ENCODE measurements at regions not wholly inside any gene's neighbourhood (a gene's known extent, or its start where the extent isn't known, plus 50 kb on each side); places are given as distances from the start of the nearest gene placed in this dataset.

- Histone ChIP-seq H3K36me3 (replicated peaks in 1 of 2; ENCODE audit: control insufficient read depth in 1 of 2, insufficient read depth in 2 of 2, low read length in 2 of 2) (no peaks in the 10 kb centered on the region), H3K9ac (ENCODE audit: insufficient read depth, low read length, poor library complexity, severe bottlenecking) (no peak overlapping the region), H3K27me3 (ENCODE audit: control insufficient read depth in 2 of 2, insufficient read depth in 2 of 2, low read length in 2 of 2) (no peaks in the 10 kb centered on the region), H2AFZ (ENCODE audit: insufficient read depth, low read depth, low read length, poor library complexity, severe bottlenecking) (no peak overlapping the region), H3K27ac (ENCODE audit: low read depth in 1 of 2, low read length in 2 of 2) (no peak overlapping the region), H3K79me2 (ENCODE audit: insufficient read depth, low read length) (no peaks in the 10 kb centered on the region), H3K9me3 (replicated peaks in 1 of 2; ENCODE audit: control insufficient read depth in 1 of 2, insufficient read depth in 1 of 2, low read length in 2 of 2) (peaks cover 6 to 17% of the 10 kb centered on the region in 2 donors), H3K4me3 (replicated peaks in 1 of 3; ENCODE audit: low read depth in 2 of 3, low read length in 3 of 3) (no peak overlapping the region), H3K4me1 (ENCODE audit: control insufficient read depth in 1 of 2, insufficient read depth in 2 of 2, low read length in 2 of 2) (no peaks in the 10 kb centered on the region), H3K4me2 (replicated peaks; ENCODE audit: extremely low read depth, low read length, poor library complexity, severe bottlenecking) (no peak overlapping the region), H4K20me1 (ENCODE audit: insufficient read depth, low read length) (no peaks in the 10 kb centered on the region)
- no peak for DNase-seq
- intact Hi-C loops (cut with micrococcal nuclease), result no loop called here
- WGBS (ENCODE audit: insufficient coverage), result 100% methylated on average over 1 of the region's 1 CpG
- Mint-ChIP-seq H3K4me1 (no peaks in the 10 kb centered on the region), H3K27ac (no peak overlapping the region), H3K27me3 (ENCODE audit: low read depth in 3 of 3) (peaks cover 0 to 6% (median 0%) of the 10 kb centered on the region in 3 donors), H3K36me3 (no peaks in the 10 kb centered on the region), H3K4me3 (no peak overlapping the region), H3K9me3 (peaks cover 7 to 22% (median 16%) of the 10 kb centered on the region in 7 donors)
- no peak for TF ChIP-seq CTCF (IDR thresholded peaks at IDR 0.05)
Measured at GRCh38 chr2:126542247-126542646, 113.7 kb upstream of the GYPC start.

- H3K9me3 ChIP-seq (replicated peaks in 1 of 2; ENCODE audit: control insufficient read depth in 1 of 2, insufficient read depth in 1 of 2, low read length in 2 of 2), result peaks cover 6 to 17% of the 10 kb centered on the region in 2 donors
- no peaks in the 10 kb centered on the region for H3K4me1 ChIP-seq (ENCODE audit: control insufficient read depth in 1 of 2, insufficient read depth in 2 of 2, low read length in 2 of 2)
- H3K27me3 Mint-ChIP-seq (ENCODE audit: low read depth in 3 of 3), result peaks cover 0 to 4% (median 0%) of the 10 kb centered on the region in 3 donors
- peaks cover 7 to 22% (median 16%) of the 10 kb centered on the region in 7 donors for H3K9me3 Mint-ChIP-seq
- H3K4me1 Mint-ChIP-seq, result no peaks in the 10 kb centered on the region
- DNase-seq, result no peak
- H3K4me3 ChIP-seq (replicated peaks in 1 of 3; ENCODE audit: low read depth in 2 of 3, low read length in 3 of 3), result no peak overlapping the region
- no peaks in the 10 kb centered on the region for H4K20me1 ChIP-seq (ENCODE audit: insufficient read depth, low read length)
- no peaks in the 10 kb centered on the region for H3K36me3 Mint-ChIP-seq
- H3K36me3 ChIP-seq (replicated peaks in 1 of 2; ENCODE audit: control insufficient read depth in 1 of 2, insufficient read depth in 2 of 2, low read length in 2 of 2), result no peaks in the 10 kb centered on the region
- no peak for TF ChIP-seq CTCF (IDR thresholded peaks at IDR 0.05)
- no peak overlapping the region for H2AFZ ChIP-seq (ENCODE audit: insufficient read depth, low read depth, low read length, poor library complexity, severe bottlenecking)
- no peak overlapping the region for H3K27ac ChIP-seq (ENCODE audit: low read depth in 1 of 2, low read length in 2 of 2)
- no peak overlapping the region for H3K9ac ChIP-seq (ENCODE audit: insufficient read depth, low read length, poor library complexity, severe bottlenecking)
- no peak overlapping the region for H3K4me2 ChIP-seq (replicated peaks; ENCODE audit: extremely low read depth, low read length, poor library complexity, severe bottlenecking)
- H3K4me3 Mint-ChIP-seq, result no peak overlapping the region
- WGBS (ENCODE audit: insufficient coverage), result no CpG with 5 or more reads among the region's 3 CpGs
- no peaks in the 10 kb centered on the region for H3K79me2 ChIP-seq (ENCODE audit: insufficient read depth, low read length)
- H3K27me3 ChIP-seq (ENCODE audit: control insufficient read depth in 2 of 2, insufficient read depth in 2 of 2, low read length in 2 of 2), result no peaks in the 10 kb centered on the region
- intact Hi-C loops (cut with micrococcal nuclease), result no loop called here
- H3K27ac Mint-ChIP-seq, result no peak overlapping the region
Measured at GRCh38 chr2:126543081-126543480, 112.9 kb upstream of the GYPC start.
